HG03432 (cell line): ENCODE measurements at regions not wholly inside any gene's neighbourhood (a gene's known extent, or its start where the extent isn't known, plus 50 kb on each side); places are given as distances from the start of the nearest gene placed in this dataset.

Source experiments
- ATAC-seq: cut with Tn5 transposase; IDR thresholded peaks from one replicate; pipeline ENCODE4 v1.9.1; 2021; ENCODE audit warnings: mild to moderate bottlenecking, moderate library complexity; ENCODE audit not compliant: unreplicated experiment

DNA sequence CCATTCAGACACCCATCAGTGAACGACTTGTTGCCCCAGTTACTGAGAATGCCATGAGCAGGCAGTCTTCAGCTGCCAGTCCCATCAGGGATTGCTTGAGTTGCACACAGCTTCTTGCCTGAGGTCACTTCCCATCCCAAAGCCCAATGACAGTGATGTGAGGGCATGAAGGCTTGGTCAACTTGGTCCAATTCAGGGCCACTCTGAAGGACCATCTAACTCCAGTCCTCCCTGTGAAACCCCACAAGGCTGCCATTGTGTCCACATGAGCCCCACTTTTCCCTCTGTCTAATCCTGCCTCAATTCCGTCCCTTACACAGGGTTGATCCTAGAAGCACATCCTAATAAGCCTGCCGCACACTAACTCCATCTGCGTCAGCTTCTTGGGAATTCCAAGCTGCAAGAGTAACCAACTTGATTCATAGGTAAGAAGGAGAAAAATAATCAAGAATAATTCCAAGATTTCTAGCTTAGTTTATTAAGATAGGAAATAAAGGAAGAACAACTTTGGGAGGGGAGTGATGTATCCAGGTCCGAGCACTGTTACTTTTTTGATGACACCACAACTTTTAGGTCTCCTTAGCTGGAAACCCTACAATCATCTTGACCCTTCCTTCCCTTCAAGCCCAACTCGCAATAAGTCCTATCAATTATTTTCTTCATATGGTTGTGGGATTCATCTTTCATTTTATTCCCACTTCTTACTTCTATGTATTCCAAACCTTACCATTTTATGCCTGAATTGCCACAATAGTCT lies 110.9 kb downstream of the LRRC30 start:
- no peak for ATAC-seq

- no peak for ATAC-seq
Measured at GRCh38 chr18:7349181-7349837, 118.4 kb downstream of the LRRC30 start.

DNA sequence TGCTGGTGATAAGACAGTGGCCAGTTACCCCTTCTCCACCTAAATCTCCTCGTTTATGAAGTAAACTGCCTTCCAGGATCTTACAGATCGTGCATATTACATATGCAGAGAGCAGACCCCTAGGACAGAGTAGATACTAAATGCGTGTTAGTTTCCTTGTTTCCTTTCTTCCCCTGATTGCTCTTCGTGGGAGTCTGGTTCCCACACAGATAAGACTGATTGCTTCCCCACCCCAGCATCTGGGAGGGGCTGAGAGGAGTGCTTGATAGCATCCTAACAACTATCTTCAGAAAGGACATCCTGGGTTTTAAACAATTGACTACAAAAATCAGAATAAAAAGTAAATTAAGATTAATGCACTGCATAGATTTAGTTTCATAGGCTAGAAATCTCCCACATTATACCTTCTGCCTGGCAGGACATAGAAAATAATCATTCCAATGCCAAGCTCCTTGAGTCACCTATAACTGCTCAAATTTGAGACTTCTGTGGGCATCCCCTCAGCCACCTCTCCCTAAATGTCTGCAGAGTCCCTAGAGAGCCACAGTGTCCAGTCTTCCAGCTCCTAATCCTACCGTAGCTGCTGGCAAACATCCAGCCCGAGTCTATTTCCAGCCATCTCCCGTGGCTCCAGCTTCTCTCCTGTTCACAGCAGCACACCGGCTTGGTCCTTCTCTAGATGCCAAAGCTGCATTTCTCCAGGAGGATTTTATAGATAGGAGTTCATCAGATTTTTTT lies 128.3 kb downstream of the LRRC30 start:
- no peak for ATAC-seq

GRCh38 chr18:7360606-7361170 lies 129.8 kb downstream of the LRRC30 start:
- no peak for ATAC-seq

- no peak for ATAC-seq
Measured at GRCh38 chr18:7363338-7363737, 132.4 kb downstream of the LRRC30 start.

DNA sequence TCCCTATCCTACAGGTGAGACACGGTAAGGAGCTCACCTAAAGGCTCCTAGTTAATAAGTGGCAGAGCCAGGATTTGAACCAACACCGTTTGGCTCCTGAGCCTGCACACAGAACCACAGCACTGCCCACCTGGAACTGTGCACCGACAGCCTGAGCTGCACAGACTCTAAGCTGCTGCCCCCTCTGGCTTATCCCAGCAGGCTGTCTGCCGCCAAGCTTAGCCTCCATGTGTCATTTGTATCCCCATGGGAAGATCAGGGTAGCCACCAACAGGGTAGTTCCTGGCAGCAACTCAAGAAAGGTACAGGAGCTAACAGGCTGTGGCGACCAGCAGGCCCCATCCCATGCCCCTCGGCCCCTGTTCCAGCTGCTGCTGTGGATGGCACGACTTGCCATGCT lies 135.7 kb downstream of the LRRC30 start:
- ATAC-seq = no peak

DNA sequence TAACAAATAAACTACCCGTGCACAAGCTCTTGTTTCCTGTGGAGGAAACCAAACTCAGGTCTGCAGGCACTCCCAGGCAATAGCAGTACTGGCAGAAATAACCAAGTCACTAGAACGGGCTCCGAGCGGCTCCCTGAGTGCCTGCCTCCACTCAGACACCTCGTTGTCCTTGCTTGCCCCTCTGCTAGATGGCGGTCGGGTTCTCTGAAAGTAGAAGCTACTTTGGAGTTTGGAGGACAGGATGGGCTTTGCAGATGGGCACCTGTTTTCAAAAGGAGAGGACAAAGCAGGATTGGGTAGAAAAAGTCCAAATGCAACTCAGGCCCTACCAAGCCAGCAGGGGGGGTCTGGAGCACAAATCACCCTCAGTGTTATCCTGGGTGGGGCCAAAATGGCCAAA lies 136.4 kb downstream of the LRRC30 start:
- no peak for ATAC-seq

- no peak for ATAC-seq
Measured at GRCh38 chr18:7369006-7369405, 138.1 kb downstream of the LRRC30 start.

DNA sequence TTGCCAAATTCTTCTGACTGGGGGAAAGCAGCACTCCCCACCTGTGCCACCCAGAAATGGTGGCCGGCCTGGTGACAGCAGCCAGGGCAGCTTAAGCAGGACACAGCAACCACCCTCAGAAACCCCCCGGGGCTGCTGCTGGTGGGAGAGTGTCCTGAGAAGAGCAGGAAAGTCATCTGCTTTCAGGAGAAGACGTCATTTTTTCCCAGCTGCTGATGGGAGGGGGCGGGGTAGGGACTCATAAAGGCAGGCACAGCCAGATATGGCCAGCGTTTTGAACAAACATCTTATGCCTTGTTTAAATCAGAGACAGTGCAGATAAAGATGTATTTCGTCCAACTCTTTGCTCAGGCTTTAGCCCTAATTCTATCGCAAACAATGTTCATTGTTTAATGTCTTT lies 139.5 kb downstream of the LRRC30 start:
- ATAC-seq = no peak

- no peak for ATAC-seq
Measured at GRCh38 chr18:7370802-7371201, 139.9 kb downstream of the LRRC30 start.

DNA sequence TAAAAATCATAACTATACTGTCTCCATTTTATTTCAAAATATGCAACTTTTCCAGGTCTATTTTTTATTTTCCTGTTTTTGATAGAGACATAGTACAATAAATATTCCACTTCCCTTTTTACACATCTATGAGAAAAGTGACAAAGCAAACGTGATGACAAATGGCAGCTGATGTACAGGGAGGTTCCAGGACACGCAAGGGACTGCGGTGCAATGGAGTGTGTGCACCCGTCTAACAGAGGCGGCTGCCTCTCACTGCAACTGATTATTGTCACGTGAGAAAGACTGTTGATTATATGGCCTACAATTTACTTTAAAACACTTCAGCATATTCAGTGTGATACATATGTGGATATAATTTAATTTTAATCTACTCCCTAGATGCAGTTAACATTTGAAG lies 142.6 kb downstream of the LRRC30 start:
- no peak for ATAC-seq

- ATAC-seq = no peak
Measured at GRCh38 chr18:7381307-7381706, 150.4 kb downstream of the LRRC30 start.

- ATAC-seq = no peak
Measured at GRCh38 chr18:7382328-7383001, 151.6 kb downstream of the LRRC30 start.

DNA sequence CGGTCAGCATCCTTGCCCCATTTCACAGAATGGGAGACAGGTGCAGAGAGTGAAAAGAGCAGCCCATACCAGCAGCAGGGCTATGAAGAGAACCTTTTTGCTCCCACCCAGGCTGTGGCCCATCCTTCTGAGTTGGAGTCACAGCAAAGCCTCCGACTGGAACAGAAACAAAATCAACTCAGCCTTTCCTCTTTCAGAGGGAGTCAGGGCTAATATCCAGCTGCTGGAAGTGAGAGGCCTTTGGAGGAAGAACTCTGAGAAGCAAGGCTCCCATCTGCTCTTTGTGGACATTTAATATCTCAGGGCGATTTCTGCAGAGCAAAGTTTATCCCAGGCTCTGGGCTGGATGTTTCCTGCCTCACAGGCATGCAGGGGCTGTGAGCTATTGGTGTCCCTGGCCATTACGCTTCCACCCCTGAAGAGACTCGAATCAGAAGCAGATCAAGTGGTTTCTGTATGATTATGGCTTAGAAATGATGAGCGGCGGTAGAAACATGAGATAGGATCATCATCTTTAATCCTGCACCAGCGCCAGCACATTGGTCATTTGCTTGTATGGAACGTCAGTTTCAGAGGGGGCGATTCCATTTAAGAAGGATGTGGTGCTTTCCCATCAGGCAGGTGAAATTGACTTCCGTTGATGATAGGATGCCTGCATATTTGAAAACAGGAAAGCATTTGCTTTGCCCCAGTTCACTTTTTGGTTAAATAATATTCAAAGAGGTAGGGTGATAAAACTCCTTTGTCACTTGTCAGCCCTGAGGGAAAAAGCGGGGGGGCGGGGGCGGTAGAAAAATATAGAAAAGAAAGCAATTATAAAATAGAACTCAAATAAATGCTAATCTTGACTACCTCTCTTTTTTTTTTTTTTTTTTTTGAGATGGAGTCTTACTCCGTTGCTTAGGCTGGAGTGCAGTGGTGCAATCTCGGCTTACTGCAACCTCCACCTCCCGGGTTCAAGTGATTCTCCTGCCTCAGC lies 152.4 kb downstream of the LRRC30 start:
- no peak for ATAC-seq

DNA sequence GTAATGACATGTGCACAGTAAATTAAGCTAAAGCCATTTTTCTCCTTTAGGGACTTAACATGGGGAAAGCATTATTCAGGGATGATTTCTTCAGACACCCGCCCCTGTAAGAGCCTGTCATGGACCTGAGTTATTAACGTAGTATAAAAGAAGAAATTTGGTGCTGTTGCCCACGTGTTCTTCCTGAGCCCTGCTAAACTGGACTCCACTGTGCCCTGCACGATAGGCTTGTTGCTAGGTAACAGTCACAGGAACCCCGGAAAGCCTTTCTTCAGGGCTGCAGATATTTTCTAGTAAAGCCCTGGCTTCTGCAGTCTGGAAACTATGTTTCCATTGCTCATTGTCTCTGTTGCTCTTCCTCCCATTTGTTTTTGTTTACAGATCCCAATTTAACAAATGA lies 157.9 kb downstream of the LRRC30 start:
- no peak for ATAC-seq

DNA sequence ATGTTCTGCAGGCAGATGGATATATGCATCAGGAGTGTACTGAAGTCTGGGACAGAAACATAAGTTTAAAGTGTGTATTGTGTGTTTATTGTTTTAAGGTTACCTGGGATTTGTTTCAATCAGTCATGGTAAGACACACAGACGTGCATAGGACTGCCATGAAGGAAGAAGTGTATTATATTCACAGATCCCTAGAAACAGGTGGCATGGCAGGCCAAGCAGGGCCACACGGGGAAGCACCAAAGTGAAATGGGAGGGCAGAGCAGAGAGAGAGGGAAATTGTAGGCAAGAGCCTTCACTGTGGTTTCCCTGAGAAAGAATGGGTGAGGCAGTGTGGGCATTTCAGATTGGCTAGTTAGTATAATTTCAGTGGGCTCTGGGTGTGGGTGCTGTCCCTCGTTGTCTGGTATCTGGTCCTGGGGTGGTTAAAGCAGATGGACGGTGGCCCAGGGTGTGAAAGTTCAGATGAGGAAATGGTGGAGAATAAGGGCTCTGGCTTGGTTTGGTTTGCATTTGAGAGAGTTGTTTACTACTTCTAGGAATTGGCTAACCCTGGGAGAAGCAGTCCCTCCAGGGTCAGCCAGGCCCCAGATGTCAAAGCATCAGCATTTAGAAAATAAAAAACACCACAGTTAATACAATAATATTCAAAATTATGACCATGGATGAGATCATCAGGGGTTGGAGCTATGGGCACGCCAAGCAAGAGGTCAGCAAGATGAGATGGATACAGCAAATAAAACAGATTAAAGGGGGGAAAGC lies 160.0 kb downstream of the LRRC30 start:
- no peak for ATAC-seq

DNA sequence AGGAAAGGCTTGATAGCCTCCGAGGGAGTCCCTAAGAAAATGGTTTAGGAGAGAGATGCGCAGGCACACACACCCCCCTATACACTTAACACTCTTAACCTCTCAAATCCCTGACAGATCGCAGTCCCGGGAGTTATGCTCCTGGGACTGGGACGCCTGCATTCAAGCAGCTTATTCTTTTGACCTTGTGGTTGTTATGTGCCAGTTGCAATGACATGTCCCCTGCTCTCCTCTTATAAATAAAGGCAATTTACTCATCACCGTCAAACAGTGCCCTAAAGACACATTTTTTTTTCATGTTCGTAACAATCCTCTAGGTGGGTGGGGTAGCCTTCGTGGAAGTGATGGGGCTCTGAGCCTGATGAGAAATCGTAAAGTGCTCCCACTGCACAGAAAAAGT lies 162.2 kb downstream of the LRRC30 start:
- ATAC-seq = no peak

GRCh38 chr18:7394050-7394659 lies 163.3 kb downstream of the LRRC30 start:
- no peak for ATAC-seq

DNA sequence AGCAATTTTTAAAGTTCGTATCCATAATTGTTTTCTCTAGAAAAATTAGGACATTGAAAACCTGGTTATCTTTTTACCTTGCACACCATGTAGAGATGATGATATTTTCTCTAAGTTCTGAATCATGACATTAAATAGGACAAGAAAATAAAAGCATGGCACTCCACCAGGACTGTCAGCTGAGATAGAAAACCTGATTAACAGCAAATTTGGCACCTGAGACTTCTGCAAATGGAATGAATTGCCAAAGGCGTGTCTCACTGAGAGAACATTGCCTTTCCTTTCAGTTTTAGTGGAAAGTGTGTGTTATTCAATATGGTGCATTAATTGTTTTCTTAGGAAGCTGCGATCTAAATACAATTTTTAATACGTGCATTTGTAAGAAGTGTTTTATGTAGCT lies 164.7 kb downstream of the LRRC30 start:
- no peak for ATAC-seq
